ENCODE measurements at regions not wholly inside any gene's neighbourhood (a gene's known extent, or its start where the extent isn't known, plus 50 kb on each side); places are given as distances from the start of the nearest gene placed in this dataset.
A peak's percentile ranks its signal among the peaks of the same experiment; 100 is the strongest.
"Not testable (repeated sequence)": the region's sequence is repeated elsewhere in the genome, so short reads cannot be mapped to it uniquely, and the experiment has no call there.

DNA sequence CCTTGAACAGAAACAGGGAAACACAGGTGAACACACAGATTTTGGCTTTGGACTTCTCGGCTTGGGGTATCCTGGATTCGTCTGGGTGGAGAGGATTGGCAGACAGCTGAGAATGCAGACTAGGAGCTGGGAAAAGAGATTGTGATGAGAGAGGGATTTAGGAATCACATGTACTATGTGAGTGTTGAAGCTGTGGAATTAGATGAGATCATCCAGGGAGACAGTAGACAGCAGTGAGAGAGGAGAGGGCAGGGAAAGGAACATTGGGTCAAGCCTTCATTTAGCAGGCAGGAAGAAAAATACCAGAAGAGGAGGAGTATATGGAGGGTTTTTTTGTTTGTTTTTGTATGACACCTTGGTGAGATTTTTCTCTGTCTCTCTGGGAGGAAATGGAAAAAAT lies 262.1 kb upstream of the TBL1XR1 start:
- H3K9me3 ChIP-seq (ENCODE audit: control insufficient read depth in 5 of 5, low read length in 5 of 5) = peaks cover 0 to 7% (median 4%) of the 10 kb centered on the region in 5 donors
- no peaks in the 10 kb centered on the region for H3K36me3 ChIP-seq (ENCODE audit: control insufficient read depth in 5 of 5, insufficient read depth in 5 of 5, low read length in 5 of 5)
- no peak overlapping the region for H3K27ac ChIP-seq (ENCODE audit: low read depth, low read length)
- H3K4me1 ChIP-seq (ENCODE audit: control insufficient read depth in 5 of 5, insufficient read depth in 5 of 5, low read length in 5 of 5) = peaks cover 0 to 22% (median 20%) of the 10 kb centered on the region in 5 donors
- no peaks in the 10 kb centered on the region for H3K27me3 ChIP-seq (ENCODE audit: control insufficient read depth in 5 of 5, insufficient read depth in 4 of 5, low read length in 5 of 5)
- peak overlapping the region in 1 of 5 donors; percentile 5 for H3K9ac ChIP-seq (ENCODE audit: low read length in 5 of 5)
- H3K4me3 ChIP-seq (ENCODE audit: low read depth in 1 of 5, low read length in 5 of 5) = no peak overlapping the region

DNA sequence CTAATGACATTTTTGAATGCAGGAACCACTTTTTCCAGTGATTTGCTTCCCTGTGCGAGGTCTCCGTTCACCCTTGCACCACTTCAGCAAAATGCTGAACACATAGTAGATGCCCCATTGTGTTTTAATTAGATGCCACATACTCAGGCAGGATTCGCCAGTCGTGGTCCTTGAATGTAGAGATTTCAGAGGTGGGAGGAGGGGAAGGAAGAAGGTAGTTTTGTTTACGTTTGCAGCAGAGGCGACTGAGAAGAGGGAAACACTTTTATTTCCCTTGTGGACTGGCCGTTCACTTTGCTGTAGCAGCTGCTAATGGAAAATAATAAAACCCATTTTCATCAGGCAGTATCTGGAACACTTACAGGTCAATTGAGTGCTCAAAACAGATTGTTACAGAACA lies 262.8 kb upstream of the TBL1XR1 start:
- Histone ChIP-seq H3K9ac (ENCODE audit: low read length in 5 of 5) (peak overlapping the region in 1 of 5 donors; percentile 23), H3K27me3 (ENCODE audit: control insufficient read depth in 5 of 5, insufficient read depth in 4 of 5, low read length in 5 of 5) (no peaks in the 10 kb centered on the region), H3K9me3 (ENCODE audit: control insufficient read depth in 5 of 5, low read length in 5 of 5) (peaks cover 0 to 7% (median 4%) of the 10 kb centered on the region in 5 donors), H3K27ac (ENCODE audit: low read depth, low read length) (no peak overlapping the region), H3K4me1 (ENCODE audit: control insufficient read depth in 5 of 5, insufficient read depth in 5 of 5, low read length in 5 of 5) (peaks cover 0 to 28% (median 26%) of the 10 kb centered on the region in 5 donors), H3K4me3 (ENCODE audit: low read depth in 1 of 5, low read length in 5 of 5) (no peak overlapping the region), H3K36me3 (ENCODE audit: control insufficient read depth in 5 of 5, insufficient read depth in 5 of 5, low read length in 5 of 5) (no peaks in the 10 kb centered on the region)

DNA sequence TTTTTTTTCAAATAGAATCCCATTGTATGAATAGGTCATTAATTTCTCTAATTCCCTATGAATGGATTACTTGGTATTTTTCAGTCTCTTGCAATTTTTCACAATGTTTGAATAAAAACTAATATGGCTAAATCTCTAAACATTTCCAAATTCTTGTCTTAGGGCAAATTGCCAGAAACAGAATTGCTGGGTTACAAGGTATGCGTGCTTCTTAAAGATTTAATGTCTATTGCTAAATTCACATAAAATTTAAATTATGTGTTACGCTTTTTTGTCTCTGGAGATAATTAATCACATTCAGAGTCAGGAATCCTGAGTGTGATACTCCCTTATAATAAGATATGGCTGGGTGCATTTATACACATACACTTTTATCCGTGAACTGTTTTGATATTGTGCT lies 264.5 kb upstream of the TBL1XR1 start:
- Histone ChIP-seq H3K36me3 (ENCODE audit: control insufficient read depth in 5 of 5, insufficient read depth in 5 of 5, low read length in 5 of 5) (no peaks in the 10 kb centered on the region), H3K27me3 (ENCODE audit: control insufficient read depth in 5 of 5, insufficient read depth in 4 of 5, low read length in 5 of 5) (no peaks in the 10 kb centered on the region), H3K9ac (ENCODE audit: low read length in 5 of 5) (no peak overlapping the region), H3K4me3 (ENCODE audit: low read depth in 1 of 5, low read length in 5 of 5) (no peak overlapping the region), H3K27ac (ENCODE audit: low read depth, low read length) (no peak overlapping the region), H3K9me3 (ENCODE audit: control insufficient read depth in 5 of 5, low read length in 5 of 5) (peaks cover 0 to 7% (median 4%) of the 10 kb centered on the region in 5 donors), H3K4me1 (ENCODE audit: control insufficient read depth in 5 of 5, insufficient read depth in 5 of 5, low read length in 5 of 5) (peaks cover 0 to 35% (median 31%) of the 10 kb centered on the region in 5 donors)

DNA sequence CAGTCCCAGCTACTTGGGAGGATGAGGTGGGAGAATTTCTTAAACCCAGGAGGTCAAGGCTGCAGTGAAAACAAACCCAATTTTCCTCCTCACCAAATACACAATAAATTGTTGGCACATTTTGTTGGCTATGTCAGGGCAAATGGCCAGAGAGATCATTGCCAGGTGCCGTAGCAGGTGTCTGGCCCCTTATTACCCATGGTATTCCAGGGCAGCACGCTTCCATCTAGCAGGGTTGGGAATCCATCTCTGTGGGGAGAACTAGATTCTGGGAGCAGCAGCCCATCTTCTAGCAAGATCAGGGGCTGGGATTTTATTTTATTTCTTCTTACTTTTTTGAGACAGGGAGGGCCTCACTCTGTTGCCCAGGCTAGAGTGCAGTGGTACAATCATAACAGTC lies 266.1 kb upstream of the TBL1XR1 start:
- H3K4me3 ChIP-seq (ENCODE audit: low read depth in 1 of 5, low read length in 5 of 5); H3K27ac ChIP-seq (ENCODE audit: low read depth, low read length); H3K9me3 ChIP-seq (ENCODE audit: control insufficient read depth in 5 of 5, low read length in 5 of 5); H3K27me3 ChIP-seq (ENCODE audit: control insufficient read depth in 5 of 5, insufficient read depth in 4 of 5, low read length in 5 of 5); H3K9ac ChIP-seq (ENCODE audit: low read length in 5 of 5); H3K36me3 ChIP-seq (ENCODE audit: control insufficient read depth in 5 of 5, insufficient read depth in 5 of 5, low read length in 5 of 5): not testable (repeated sequence)
- H3K4me1 ChIP-seq (ENCODE audit: control insufficient read depth in 5 of 5, insufficient read depth in 5 of 5, low read length in 5 of 5) = peaks cover 0 to 39% (median 34%) of the 10 kb centered on the region in 5 donors

DNA sequence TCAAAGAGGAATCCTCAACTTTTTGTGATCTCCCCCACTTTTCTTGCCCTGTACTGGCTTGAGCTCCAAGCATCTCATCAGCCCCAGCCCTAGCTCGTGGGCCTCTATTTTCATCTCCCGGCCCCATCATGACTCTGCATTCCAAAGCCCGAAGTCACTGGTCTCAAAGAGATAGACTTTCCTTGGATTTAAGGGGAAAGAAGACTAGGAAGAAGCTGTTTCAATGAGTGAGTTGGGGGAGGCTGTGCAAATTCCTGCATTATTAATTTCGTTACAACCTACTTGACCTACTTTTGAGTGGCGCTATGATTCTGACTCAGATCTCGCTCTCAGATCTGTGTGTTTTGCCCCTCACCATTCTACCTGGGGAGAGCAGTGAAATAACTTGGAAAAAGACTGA lies 266.6 kb upstream of the TBL1XR1 start:
- Histone ChIP-seq H3K4me1 (ENCODE audit: control insufficient read depth in 5 of 5, insufficient read depth in 5 of 5, low read length in 5 of 5) (peaks cover under 1 to 44% (median 37%) of the 10 kb centered on the region in 5 donors), H3K4me3 (ENCODE audit: low read depth in 1 of 5, low read length in 5 of 5) (no peak overlapping the region), H3K27ac (ENCODE audit: low read depth, low read length) (no peak overlapping the region), H3K36me3 (ENCODE audit: control insufficient read depth in 5 of 5, insufficient read depth in 5 of 5, low read length in 5 of 5) (no peaks in the 10 kb centered on the region), H3K9me3 (ENCODE audit: control insufficient read depth in 5 of 5, low read length in 5 of 5) (no peaks in the 10 kb centered on the region), H3K9ac (ENCODE audit: low read length in 5 of 5) (no peak overlapping the region), H3K27me3 (ENCODE audit: control insufficient read depth in 5 of 5, insufficient read depth in 4 of 5, low read length in 5 of 5) (no peaks in the 10 kb centered on the region)

DNA sequence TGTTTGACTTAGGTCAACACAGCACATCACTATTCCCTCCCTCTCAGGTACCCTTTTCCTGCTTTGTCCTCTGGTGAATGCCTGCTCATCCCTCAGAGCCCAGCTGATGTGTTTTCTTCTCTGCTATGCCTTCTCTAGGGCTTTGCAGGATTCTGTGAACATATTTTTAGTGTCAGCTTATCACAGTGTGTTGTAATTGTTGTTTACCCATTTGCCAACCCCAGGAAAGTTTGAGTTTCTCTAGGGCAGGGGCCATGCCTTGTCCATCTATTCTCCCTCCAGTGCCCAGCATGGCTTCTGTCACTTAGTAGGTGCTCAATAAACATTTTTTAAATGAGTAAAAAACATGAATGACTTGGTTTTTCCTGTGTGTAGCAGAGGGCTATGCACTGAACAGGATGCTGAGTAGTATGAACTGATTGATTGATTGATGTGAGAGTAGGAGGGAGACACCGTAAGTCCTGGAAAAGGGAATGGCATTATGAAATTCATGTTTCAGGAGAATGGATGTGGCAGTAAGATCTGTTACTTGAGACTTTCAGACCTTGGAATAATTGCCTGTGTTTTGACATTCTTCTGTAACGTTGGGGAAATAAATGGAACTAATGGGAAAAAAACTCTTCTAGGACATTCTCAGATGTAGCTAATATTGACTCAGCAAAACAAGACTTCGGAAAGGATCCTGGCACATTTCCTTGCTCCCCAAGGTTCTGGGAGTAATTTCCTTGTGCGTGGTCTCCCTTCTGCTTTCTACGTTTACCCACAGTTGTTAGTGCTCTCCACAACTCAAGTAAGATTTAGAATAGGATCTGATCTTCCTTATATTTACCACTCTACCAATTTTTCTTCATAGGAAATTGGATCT lies 267.3 kb upstream of the TBL1XR1 start:
- H3K4me1 ChIP-seq (ENCODE audit: control insufficient read depth in 5 of 5, insufficient read depth in 5 of 5, low read length in 5 of 5) = peaks cover 3 to 45% (median 32%) of the 10 kb centered on the region in 5 donors
- H3K9ac ChIP-seq (ENCODE audit: low read length in 5 of 5) = no peak overlapping the region
- H3K9me3 ChIP-seq (ENCODE audit: control insufficient read depth in 5 of 5, low read length in 5 of 5) = no peaks in the 10 kb centered on the region
- H3K36me3 ChIP-seq (ENCODE audit: control insufficient read depth in 5 of 5, insufficient read depth in 5 of 5, low read length in 5 of 5) = no peaks in the 10 kb centered on the region
- H3K27me3 ChIP-seq (ENCODE audit: control insufficient read depth in 5 of 5, insufficient read depth in 4 of 5, low read length in 5 of 5) = no peaks in the 10 kb centered on the region
- peak overlapping the region; percentile 19 for H3K27ac ChIP-seq (ENCODE audit: low read depth, low read length)
- H3K4me3 ChIP-seq (ENCODE audit: low read depth in 1 of 5, low read length in 5 of 5) = no peak overlapping the region

DNA sequence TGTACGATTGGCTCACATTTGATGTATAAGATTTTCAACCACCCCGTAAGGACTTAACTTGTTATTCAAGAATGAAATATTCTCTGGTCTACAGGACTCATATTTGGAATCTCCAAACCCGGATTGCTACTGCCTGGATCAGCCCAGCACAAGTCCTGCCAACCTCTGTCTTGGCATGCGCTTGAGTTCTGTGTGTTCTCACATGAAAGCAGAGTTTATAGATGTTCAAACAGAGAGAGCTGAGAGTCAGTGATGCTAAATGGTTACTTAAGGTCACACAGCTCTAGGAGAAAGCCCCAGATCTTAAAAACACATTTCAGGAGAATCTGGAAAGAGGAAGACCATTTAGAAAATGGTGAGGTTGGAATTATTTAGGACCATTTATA lies 268.0 kb upstream of the TBL1XR1 start:
- H3K4me1 ChIP-seq (ENCODE audit: control insufficient read depth in 5 of 5, insufficient read depth in 5 of 5, low read length in 5 of 5) = peaks cover 3 to 41% (median 27%) of the 10 kb centered on the region in 5 donors
- peak overlapping the region; percentile 19 for H3K27ac ChIP-seq (ENCODE audit: low read depth, low read length)
- no peaks in the 10 kb centered on the region for H3K9me3 ChIP-seq (ENCODE audit: control insufficient read depth in 5 of 5, low read length in 5 of 5)
- no peak overlapping the region for H3K4me3 ChIP-seq (ENCODE audit: low read depth in 1 of 5, low read length in 5 of 5)
- no peaks in the 10 kb centered on the region for H3K27me3 ChIP-seq (ENCODE audit: control insufficient read depth in 5 of 5, insufficient read depth in 4 of 5, low read length in 5 of 5)
- no peaks in the 10 kb centered on the region for H3K36me3 ChIP-seq (ENCODE audit: control insufficient read depth in 5 of 5, insufficient read depth in 5 of 5, low read length in 5 of 5)
- no peak overlapping the region for H3K9ac ChIP-seq (ENCODE audit: low read length in 5 of 5)

DNA sequence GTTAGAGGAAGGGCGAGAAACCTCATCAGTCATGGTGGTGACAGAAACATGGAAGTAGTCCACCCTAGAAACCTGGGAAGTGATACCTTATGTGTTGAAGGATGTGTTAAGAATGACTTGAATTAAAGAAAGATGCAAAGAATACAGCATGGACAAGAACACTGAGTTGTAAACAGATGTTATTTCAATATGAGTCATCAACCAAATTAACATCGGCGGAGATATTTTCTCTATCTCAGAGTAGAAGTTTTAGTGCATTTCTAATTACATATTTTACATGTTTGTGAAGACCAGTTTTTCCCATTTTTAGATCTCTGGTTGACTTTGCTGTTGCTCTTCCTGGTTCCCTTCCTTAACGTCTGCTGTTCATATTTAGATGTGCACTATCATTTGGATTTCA lies 268.8 kb upstream of the TBL1XR1 start:
- no peak overlapping the region for H3K27ac ChIP-seq (ENCODE audit: low read depth, low read length)

DNA sequence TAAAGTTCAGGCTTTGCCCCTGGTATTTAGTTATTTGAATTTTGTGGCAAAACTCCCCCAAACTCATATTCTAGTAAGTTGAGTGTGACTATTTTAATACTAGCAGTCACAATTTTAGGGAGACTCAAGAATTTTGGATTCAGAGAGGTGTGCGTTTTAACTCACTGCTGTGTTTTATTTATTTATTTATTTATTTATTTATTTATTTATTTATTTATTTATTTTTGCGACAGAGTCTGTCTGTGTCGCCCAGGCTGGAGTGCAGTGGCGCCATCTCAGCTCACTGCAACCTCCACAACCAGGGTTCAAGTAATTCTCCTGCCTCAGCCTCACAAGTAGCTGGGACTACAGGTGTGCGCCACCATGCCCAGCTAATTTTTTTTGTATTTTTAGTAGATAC lies 269.3 kb upstream of the TBL1XR1 start:
- H3K9ac ChIP-seq (ENCODE audit: low read length in 5 of 5); H3K36me3 ChIP-seq (ENCODE audit: control insufficient read depth in 5 of 5, insufficient read depth in 5 of 5, low read length in 5 of 5); H3K27me3 ChIP-seq (ENCODE audit: control insufficient read depth in 5 of 5, insufficient read depth in 4 of 5, low read length in 5 of 5); H3K27ac ChIP-seq (ENCODE audit: low read depth, low read length); H3K4me3 ChIP-seq (ENCODE audit: low read depth in 1 of 5, low read length in 5 of 5); H3K9me3 ChIP-seq (ENCODE audit: control insufficient read depth in 5 of 5, low read length in 5 of 5): not testable (repeated sequence)
- H3K4me1 ChIP-seq (ENCODE audit: control insufficient read depth in 5 of 5, insufficient read depth in 5 of 5, low read length in 5 of 5) = peaks cover 3 to 35% (median 22%) of the 10 kb centered on the region in 5 donors

More for the DNA sequence above, 268.8 kb upstream of the TBL1XR1 start:
- Histone ChIP-seq H3K9ac (ENCODE audit: low read length in 5 of 5) (no peak overlapping the region), H3K4me3 (ENCODE audit: low read depth in 1 of 5, low read length in 5 of 5) (no peak overlapping the region), H3K9me3 (ENCODE audit: control insufficient read depth in 5 of 5, low read length in 5 of 5) (no peaks in the 10 kb centered on the region), H3K27me3 (ENCODE audit: control insufficient read depth in 5 of 5, insufficient read depth in 4 of 5, low read length in 5 of 5) (no peaks in the 10 kb centered on the region), H3K4me1 (ENCODE audit: control insufficient read depth in 5 of 5, insufficient read depth in 5 of 5, low read length in 5 of 5) (peaks cover 3 to 35% (median 22%) of the 10 kb centered on the region in 5 donors), H3K36me3 (ENCODE audit: control insufficient read depth in 5 of 5, insufficient read depth in 5 of 5, low read length in 5 of 5) (no peaks in the 10 kb centered on the region)

DNA sequence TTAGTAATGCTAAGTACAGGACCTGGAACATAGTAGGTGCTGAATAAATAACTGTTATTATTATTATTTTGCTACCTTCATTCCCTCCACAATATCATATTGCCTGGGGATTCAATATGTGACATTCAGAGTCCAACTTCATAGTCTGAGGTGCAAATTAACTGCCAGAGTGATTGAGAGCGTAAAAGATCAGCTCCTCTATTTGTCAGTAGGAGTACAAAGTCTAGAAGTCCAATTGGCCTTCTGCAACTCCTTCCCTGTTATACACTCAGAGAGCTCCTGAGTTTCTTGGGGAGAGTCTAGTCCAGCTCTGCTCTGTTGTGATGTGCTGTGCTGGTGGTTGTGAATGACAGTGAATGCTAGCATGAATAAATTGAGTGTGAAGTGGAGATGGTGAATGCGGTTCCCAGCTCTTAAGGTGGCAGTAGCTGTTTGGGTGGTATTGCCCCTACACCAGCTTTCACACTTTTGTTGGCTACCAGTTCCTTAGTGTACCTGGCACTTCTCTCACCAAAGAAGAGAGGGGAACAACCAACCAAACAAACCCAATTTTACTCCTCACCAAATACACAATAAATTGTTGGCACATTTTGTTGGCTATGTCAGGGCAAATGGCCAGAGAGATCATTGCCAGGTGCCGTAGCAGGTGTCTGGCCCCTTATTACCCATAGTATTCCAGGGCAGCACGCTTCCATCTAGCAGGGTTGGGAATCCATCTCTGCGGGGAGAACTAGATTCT lies 270.1 kb upstream of the TBL1XR1 start:
- Histone ChIP-seq H3K9ac (ENCODE audit: low read length in 5 of 5) (no peak overlapping the region), H3K9me3 (ENCODE audit: control insufficient read depth in 5 of 5, low read length in 5 of 5) (no peaks in the 10 kb centered on the region), H3K4me3 (ENCODE audit: low read depth in 1 of 5, low read length in 5 of 5) (no peak overlapping the region), H3K4me1 (ENCODE audit: control insufficient read depth in 5 of 5, insufficient read depth in 5 of 5, low read length in 5 of 5) (peaks cover 3 to 35% (median 22%) of the 10 kb centered on the region in 5 donors), H3K27ac (ENCODE audit: low read depth, low read length) (no peak overlapping the region), H3K27me3 (ENCODE audit: control insufficient read depth in 5 of 5, insufficient read depth in 4 of 5, low read length in 5 of 5) (no peaks in the 10 kb centered on the region), H3K36me3 (ENCODE audit: control insufficient read depth in 5 of 5, insufficient read depth in 5 of 5, low read length in 5 of 5) (no peaks in the 10 kb centered on the region)
